HFFc6 (cell line): ENCODE measurements at regions not wholly inside any gene's neighbourhood (a gene's known extent, or its start where the extent isn't known, plus 50 kb on each side); places are given as distances from the start of the nearest gene placed in this dataset.

Source experiments
- DNase-seq: peaks from one replicate; pipeline ENCODE4 v3.0.0-alpha.2; 2018
- H3K27ac Mint-ChIP-seq: 2 replicates; pipeline ENCODE4 v1.8.0; 2020; ENCODE audit warnings: mild to moderate bottlenecking, mixed read lengths
- H3K27me3 Mint-ChIP-seq: 2 replicates; pipeline ENCODE4 v1.8.0; 2021; ENCODE audit warnings: mild to moderate bottlenecking, moderate library complexity, mixed read lengths; ENCODE audit not compliant: insufficient read depth
- H3K36me3 Mint-ChIP-seq: 2 replicates; pipeline ENCODE4 v1.8.0; 2021; ENCODE audit warnings: low read depth, mixed read lengths
- H3K4me1 Mint-ChIP-seq: 2 replicates; pipeline ENCODE4 v1.8.0; 2020; ENCODE audit warnings: low read depth, mixed read lengths
- H3K4me3 Mint-ChIP-seq: 2 replicates; pipeline ENCODE4 v1.8.0; 2020; ENCODE audit warnings: mild to moderate bottlenecking, moderate library complexity, mixed read lengths
- H3K9me3 Mint-ChIP-seq: 2 replicates; pipeline ENCODE4 v1.8.0; 2020; ENCODE audit warnings: mild to moderate bottlenecking, mixed read lengths
- TF ChIP-seq, protein P1 (sequence below): fragments of 200-600 bp; sonication (generic); IDR thresholded peaks from 2 replicates; pipeline ENCODE4 v1.5.0; 2021; ENCODE audit warnings: antibody characterized with exemption, mild to moderate bottlenecking

DNA sequence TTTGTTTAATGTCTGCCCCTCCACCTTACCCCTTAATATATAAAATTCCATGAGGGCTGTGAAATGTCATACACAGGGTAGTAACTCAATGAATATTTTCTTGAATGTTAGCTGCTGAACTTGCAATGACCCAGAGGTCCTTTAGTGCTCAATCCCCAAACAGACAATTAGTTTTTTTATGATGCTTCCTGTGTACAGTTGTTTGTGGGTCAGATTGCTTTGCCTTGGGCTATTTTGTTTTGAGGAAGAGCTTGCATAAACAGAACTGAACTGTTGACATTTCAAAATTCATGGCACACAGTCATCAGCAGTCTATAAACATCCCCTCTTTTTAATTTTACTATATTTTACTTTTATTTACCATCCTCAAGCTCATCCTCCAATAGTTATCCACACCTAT is 820.5 kb upstream of the SEL1L start:
- TF ChIP-seq, protein P1, sequence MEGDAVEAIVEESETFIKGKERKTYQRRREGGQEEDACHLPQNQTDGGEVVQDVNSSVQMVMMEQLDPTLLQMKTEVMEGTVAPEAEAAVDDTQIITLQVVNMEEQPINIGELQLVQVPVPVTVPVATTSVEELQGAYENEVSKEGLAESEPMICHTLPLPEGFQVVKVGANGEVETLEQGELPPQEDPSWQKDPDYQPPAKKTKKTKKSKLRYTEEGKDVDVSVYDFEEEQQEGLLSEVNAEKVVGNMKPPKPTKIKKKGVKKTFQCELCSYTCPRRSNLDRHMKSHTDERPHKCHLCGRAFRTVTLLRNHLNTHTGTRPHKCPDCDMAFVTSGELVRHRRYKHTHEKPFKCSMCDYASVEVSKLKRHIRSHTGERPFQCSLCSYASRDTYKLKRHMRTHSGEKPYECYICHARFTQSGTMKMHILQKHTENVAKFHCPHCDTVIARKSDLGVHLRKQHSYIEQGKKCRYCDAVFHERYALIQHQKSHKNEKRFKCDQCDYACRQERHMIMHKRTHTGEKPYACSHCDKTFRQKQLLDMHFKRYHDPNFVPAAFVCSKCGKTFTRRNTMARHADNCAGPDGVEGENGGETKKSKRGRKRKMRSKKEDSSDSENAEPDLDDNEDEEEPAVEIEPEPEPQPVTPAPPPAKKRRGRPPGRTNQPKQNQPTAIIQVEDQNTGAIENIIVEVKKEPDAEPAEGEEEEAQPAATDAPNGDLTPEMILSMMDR: no peak
- Mint-ChIP-seq H3K27ac (no peak overlapping the region), H3K4me3 (no peak overlapping the region), H3K36me3 (no peaks in the 10 kb centered on the region), H3K9me3 (peaks cover 31% of the 10 kb centered on the region), H3K4me1 (no peaks in the 10 kb centered on the region), H3K27me3 (no peaks in the 10 kb centered on the region)
- no peak for DNase-seq

DNA sequence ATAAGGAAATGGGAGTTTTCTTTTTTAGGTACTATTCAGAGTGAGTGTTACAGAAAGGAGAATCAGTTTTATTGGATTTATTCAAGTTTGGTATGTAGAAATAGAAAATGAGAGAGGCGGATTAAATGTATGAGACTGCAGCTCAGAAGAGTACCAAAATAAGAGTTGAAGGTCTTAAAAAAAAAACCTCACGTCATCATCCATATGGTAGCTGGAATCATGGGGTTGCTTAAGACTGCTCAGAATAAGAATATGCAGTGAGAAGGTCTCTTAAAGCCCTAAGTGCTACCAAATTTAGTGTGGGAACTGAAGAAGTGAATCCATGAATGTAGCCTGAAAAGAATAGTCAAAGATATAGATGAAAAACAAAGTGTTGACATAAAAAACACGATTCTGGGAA is 825.5 kb upstream of the SEL1L start:
- peaks cover 45% of the 10 kb centered on the region for H3K9me3 Mint-ChIP-seq
- no peak overlapping the region for H3K4me3 Mint-ChIP-seq
- no peaks in the 10 kb centered on the region for H3K36me3 Mint-ChIP-seq
- H3K4me1 Mint-ChIP-seq: no peaks in the 10 kb centered on the region
- DNase-seq: no peak
- H3K27ac Mint-ChIP-seq: no peak overlapping the region
- H3K27me3 Mint-ChIP-seq: no peaks in the 10 kb centered on the region
- TF ChIP-seq, protein P1: no peak

DNA sequence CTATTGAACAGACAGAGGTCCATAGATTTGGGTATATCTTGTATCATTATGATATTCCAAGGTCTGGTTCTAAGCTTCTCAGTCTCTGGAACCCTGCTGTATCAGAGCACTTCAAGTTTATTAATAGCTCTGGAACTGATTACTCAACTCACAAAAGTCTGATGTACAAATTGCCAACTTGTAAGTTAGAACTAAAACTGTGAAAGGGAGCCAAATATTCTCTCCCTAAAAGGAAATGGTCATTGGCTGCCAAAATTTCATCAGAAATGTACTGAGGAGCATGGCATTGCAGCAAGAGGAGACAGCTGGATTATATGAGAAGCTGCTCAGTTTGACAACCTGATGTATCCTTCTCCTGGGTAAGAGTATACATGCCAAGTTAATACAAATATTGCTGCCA is 828.8 kb upstream of the SEL1L start:
- TF ChIP-seq, protein P1: no peak
- H3K27ac Mint-ChIP-seq: no peak overlapping the region
- DNase-seq: no peak
- no peaks in the 10 kb centered on the region for H3K36me3 Mint-ChIP-seq
- H3K9me3 Mint-ChIP-seq: peaks cover 58% of the 10 kb centered on the region
- H3K4me1 Mint-ChIP-seq: no peaks in the 10 kb centered on the region
- no peaks in the 10 kb centered on the region; the same call in 1 of the 2 replicates for H3K27me3 Mint-ChIP-seq
- H3K4me3 Mint-ChIP-seq: no peak overlapping the region

DNA sequence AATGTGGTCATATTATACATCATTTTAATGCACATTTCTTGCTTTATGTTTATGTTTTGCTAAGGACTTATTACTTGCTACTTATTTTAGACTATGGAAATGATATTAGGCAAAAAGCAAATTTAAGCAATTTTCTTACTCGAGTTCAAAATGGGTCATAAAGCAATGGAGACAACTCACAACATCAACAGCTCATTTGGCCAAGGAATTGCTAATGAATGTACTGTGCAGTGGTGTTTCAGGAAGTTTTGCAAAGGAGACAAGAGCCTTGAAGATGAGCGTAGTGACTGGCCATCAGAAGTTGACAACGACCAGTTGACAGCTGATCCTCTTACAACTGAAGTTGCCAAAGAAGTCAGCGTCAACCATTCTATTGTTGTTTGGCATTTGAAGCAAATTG is 831.8 kb upstream of the SEL1L start:
- no peaks in the 10 kb centered on the region for H3K4me1 Mint-ChIP-seq
- no peak overlapping the region for H3K27ac Mint-ChIP-seq
- H3K4me3 Mint-ChIP-seq: no peak overlapping the region
- no peaks in the 10 kb centered on the region; the same call in 1 of the 2 replicates for H3K27me3 Mint-ChIP-seq
- DNase-seq: no peak
- H3K9me3 Mint-ChIP-seq: peaks cover 73% of the 10 kb centered on the region
- no peaks in the 10 kb centered on the region for H3K36me3 Mint-ChIP-seq
- TF ChIP-seq, protein P1: no peak

DNA sequence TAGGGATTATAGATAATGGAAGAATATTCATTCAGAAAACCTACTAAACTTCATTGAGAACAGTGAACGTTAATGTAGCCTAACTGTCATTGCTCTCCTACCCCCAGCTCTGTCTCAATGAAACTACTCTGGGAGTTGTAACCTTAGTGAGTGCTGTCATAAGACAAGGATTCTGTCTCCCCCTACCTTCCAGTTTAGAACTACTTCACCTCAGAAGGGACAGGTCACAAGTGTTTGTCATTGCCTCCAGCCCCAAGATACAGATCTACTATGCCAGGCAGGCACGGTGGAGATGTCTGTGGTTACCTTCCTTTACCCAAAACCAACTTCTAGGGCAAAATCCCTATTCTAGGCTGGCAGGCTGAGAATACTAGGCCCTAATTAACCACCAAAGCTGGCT is 833.1 kb upstream of the SEL1L start:
- no peaks in the 10 kb centered on the region for H3K4me1 Mint-ChIP-seq
- no peaks in the 10 kb centered on the region; the same call in 1 of the 2 replicates for H3K27me3 Mint-ChIP-seq
- H3K27ac Mint-ChIP-seq: no peak overlapping the region
- TF ChIP-seq, protein P1: no peak
- no peak overlapping the region for H3K4me3 Mint-ChIP-seq
- H3K36me3 Mint-ChIP-seq: no peaks in the 10 kb centered on the region
- peaks cover 87% of the 10 kb centered on the region for H3K9me3 Mint-ChIP-seq
- no peak for DNase-seq

DNA sequence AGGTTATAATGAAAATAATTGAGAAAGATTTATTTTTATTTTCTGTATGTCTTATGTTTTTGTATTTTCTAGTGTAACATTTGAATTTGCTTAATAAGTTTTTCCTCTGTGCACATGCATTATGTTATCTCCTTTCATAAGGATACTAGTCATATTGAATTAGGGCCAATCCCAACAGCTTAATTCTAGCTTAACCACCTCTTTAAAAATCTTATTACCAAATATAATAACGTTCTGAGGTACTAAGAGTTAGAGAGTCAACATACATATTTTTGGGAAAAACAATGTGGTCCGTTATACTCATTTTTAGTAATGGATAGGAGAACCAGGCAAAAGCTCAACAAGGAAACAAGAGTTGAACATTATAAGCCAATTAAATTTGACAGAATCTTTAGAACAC is 845.6 kb upstream of the SEL1L start:
- Mint-ChIP-seq H3K27me3 (no peaks in the 10 kb centered on the region), H3K4me3 (no peak overlapping the region), H3K27ac (no peak overlapping the region), H3K4me1 (no peaks in the 10 kb centered on the region), H3K36me3 (no peaks in the 10 kb centered on the region), H3K9me3 (peaks cover 33% of the 10 kb centered on the region)
- TF ChIP-seq, protein P1: no peak
- no peak for DNase-seq
